ENCODE measurements at regions not wholly inside any gene's neighbourhood (a gene's known extent, or its start where the extent isn't known, plus 50 kb on each side); places are given as distances from the start of the nearest gene placed in this dataset.

DNA sequence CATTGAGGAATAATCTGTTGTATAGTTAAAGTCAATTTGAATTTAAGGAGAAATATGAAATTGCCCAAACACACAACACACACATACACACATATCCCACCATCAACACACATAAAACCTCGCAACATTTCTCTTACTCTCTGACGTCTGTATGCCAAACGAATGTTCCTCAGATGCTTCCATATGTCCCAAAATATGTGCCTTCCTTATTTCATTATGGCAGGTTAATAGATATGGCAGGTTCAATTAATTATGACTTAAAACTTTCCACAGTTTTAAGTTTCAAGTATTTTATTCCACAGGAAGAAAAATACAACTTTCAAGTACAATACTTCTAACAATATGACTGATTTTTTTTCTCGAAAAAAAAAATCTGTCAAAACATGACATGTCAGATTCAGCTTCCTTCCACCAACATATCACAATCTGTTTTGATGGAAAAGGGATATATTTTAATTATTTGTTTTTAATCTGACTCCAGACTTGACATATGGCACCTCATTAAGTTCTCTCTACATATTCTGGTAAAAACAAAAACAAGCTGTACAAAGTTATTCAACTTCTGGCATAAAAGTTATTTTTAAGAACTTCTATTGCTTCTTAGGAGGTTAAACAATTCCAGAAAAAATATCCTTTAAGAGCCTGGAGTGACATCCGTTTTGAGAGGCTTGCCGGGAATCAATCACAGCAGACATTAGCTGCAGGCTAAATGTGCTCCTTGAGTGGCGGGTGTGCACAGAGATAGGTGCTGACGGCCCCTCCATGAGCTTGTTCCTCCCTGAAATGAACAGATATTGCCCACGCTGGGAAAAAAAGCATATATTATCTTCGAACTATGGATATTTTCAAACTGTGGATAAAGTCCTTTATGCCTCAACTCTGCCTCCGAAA lies 812.7 kb downstream of the DCDC2C start:
- DNase-seq = no peak

DNA sequence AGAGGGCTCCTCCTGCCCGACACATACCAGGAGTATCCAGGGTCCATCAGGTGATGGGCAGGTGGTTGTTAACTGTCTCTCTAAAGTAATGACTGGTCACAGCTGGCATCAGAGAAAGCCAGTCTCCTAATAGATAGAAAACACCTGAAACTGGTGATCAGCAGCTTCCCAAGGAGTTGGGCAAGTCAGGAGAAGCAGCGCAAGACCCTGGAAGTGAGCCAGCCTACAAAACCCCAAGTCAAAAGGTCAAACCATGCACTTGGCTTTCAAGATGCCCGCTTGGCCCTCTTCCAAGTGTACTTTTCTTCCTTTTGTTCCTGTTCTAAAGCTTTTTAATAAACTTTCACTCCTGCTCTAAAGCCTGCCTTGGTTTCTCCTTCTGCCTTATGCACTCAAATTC lies 815.2 kb downstream of the DCDC2C start:
- DNase-seq = no peak

DNA sequence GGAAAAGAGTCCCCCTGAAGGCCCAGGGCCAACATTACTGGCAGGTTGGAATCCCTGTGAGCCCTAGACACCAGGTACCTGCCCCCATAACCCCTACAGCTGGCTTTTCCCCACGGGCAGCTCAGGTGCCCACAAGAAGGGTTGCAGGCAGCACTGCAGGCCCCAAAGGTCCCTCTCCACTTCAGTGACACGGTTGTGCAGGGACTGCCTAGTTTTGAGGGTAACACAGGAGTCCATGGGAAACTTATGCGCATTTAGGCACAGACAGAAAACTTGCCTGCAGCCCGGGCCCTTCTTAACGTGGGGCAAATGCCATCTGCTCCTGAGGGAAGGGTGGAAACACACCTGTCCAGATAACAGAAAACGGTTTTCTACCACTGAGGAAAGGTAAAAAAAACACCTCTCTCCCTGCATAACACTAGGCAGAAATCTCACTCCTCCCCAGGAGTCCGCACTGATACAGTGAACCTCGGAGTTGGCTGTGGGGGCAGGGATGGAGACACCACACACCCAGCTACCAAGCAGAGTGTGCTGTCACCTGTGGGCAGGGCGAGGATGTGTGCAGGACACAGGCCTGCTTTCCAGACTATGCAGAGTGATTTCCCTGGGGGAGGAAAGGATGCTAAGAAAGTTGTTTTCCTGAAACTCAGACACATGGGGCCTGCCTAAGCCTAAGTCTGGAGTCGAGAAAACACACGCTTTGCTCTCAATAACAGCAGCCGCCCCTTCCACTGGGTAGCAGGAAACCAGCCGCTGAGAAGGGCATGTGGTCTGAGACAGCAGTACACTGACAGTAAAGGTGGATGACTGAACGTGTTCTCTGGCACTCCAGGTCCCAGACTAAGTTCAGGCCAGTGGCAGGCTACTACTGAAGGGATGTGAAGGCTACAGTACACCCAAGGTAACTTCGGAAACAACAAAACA lies 819.4 kb downstream of the DCDC2C start:
- DNase-seq = no peak

- DNase-seq = no peak
These were observed 824.0 kb downstream of the DCDC2C start for GRCh38 chr2:4527416-4527815.

- DNase-seq = no peak
These were observed 824.9 kb downstream of the DCDC2C start for GRCh38 chr2:4528246-4528645.

DNA sequence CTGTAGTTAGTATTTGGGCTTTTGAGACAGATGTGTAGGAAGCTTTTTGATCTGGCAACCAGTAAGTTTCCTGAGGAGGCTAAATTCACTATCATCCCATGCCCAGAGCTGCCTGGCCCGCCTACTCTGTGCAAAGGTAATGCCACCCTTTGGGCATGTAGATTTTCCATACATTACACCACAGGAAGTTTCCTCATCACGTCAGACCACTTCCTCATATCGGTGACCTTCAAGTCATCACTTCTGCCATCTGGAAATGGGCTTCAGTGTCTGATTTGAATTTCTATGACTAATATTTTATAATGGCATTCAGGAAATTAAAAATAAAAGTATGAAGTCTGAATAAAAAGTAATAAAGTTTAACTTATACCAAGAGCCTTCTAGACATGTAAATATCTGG lies 825.4 kb downstream of the DCDC2C start:
- DNase-seq = no peak

DNA sequence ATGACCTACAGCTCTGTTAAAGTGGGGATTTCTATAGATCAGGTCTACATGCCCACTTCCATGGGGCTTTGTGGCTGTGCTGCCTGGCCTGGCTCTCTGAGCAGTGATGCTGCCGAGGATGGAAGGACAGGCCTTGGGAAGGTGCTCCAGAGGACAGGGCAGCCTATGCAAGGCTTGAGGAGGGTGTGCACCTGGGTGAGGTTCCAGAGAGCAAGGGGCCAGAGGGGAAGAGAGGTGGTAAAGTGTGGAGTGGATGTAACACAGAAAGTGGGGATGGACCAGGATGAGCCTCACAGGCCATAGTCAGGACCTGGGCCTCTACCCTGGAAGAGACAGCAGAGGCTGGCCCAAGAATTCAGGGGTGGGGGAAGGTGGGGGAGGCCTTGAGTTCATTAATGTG lies 826.4 kb downstream of the DCDC2C start:
- DNase-seq = no peak

DNA sequence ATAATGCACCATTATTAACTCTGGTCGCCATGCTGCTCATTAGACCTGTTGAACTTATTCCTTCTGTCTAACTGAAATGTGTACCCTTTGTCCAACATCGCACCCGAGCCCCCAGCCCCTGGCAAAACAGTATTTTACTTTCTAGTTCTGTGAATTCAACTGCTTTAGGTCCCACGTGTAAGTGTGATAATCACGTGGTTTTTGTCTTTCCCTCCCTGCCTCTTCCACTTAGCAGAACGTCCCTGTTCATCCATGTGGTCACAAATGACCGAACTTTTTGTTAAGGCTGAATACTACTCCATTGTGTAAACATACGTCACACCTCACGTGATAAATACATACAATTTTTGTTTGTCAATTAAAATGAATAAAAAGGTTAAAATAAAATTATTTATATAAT lies 826.9 kb downstream of the DCDC2C start:
- no peak for DNase-seq

DNA sequence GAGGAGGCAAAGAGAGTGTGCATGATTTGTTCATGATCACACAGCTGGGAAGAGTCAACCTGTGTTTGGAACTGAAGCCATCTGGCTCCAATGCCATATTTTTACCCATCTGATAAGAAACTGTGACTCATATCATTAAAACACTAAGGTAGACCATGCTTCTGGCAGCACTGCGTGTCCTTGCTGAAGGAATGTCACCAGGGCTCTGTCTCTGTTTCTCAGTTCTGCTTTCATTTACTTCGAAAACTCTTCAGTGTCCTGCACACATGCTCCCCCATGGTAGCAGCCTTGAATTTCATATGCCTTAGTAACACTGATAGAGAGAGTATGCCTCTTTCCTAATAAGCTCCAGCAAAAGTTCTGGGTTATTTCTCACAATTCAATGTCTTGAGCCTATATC lies 830.4 kb downstream of the DCDC2C start:
- DNase-seq = no peak

DNA sequence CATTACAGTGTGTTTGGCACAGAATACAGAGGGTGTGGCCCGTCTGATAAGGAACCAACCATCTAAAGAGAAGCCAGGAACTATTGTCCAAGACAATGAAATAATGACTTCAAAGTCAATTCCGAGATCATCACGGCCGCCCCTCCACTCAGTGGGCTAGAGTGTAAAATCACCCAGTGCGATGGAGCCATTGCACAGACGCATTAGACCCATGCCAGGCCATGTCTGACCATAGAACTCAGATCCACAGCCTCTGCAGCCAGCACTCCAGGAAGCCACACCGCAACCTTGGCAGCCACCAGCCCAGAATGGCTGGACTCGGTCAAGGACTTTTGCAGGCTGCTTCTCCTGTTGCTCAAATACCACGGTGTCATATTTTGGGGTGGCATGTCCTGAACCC lies 835.7 kb downstream of the DCDC2C start:
- peak; percentile 14 for DNase-seq

DNA sequence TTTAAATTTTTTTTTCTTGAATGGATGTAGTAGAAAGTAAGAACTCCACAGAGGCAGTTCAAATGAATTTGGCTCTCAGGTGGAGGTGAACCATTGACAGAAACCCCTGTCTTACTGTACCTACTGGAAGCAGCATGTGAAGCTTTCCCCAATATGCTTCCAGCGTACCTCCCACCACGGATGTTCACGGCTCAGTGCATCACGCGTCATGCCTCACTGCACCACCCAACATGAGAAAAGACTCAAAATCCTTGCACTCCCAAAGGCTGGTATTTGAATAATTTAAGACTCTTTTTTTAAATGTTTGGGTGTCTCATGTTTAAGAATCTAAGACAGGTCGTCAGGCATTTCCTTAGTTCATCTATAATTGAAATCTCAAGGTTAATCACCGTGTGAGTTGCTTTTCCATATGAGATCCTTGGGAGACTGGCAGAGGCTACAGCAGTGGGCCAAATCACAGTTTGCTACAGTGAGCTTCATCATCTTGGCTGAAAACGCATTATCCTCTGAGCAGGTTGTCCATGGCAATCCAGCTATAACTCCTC lies 846.4 kb downstream of the DCDC2C start:
- no peak for DNase-seq

- DNase-seq = no peak
These were observed 848.5 kb downstream of the DCDC2C start for GRCh38 chr2:4551691-4552474.

DNA sequence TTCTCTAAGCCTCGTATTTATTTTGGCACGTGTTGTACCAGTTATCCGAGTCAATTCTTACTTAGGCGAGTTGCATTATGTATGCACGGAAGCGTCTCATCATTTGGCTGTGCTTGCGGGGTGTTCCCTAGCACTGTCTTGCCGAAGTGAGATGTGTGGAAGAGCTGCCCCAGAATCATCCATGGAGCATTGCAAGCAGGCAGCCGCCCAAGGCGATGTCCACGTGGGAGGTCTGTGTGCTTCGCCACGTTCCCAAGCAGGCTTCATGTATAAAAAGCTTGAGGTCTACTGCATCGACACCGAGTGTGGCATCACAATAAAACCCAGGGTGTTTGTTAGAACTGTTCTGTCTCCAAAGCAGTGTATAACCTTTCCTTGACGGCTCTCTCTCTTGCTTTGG lies 849.9 kb downstream of the DCDC2C start:
- no peak for DNase-seq

DNA sequence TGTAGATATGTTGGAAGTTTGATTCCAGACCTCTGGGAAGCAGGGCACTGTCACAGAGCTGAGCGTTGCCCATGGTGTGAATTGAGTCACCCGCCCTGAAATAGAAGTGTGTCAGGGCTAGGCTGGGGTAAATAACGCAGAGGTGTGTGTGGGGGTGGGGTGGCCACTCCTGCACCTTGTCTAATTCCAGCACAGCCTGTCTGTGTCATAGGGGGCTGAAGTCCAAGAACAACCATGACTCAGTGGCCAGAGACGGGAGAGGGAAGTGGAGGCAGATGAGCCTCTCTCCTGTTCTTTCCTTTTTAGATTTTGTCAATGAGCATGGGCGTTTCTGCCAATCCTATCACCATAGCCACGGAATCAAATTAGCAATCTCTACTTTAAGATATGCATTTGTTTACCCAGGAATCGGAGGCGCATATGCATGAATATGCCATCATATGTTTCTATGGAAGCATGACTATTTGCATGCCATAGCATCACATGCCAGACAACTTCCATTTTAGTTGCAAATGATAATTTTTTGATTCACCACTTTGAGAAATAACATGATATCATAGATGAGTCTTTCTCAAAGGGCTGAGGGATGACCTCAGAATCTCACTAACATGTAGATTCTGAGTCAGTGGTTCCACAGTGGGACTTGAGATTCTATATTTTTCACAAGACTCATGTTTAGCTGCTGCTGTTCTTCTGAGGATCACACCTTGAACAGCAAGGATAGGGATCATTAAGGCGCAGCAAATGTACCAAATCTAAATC lies 852.9 kb downstream of the DCDC2C start:
- DNase-seq = no peak

- no peak for DNase-seq
These were observed 857.8 kb downstream of the DCDC2C start for GRCh38 chr2:4561196-4561595.

DNA sequence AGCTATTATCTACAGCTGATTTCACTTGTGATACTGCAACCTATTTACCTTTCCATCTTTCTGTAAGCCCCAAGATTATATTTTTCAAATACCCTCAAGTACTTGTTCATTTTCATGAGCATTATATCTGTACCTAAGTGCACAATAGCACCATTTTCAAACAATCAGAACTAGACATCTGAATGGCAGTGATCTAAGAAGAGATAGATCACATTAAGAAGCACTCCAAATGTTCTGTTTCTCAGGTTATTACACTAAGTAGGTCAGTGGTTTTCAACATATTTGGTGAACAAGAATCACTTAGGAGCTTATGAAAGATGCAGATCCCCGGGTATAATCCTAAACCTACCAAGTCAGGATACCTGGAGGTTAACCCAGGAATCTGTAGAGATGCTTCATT lies 872.7 kb downstream of the DCDC2C start:
- no peak for DNase-seq

DNA sequence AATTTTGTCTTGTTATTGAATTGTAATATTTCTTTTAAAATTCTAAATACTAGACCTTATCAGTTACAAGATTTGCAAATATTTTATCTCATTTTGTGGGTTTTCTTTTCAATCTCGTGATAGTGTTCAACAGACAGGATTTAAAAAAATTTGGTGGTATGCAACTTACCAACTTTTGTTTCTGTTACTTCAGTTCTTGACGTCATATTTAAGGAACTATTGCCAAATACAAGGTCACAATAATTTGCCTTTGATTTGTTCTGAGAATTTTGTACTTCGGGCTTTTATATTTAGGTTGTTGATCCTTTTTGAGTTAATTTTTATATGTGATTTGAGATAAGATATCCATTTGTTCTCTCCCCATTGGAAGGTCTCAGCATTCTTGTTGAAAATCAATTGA lies 876.6 kb downstream of the DCDC2C start:
- DNase-seq = no peak

GRCh38 chr2:4585057-4585635 lies 881.8 kb downstream of the DCDC2C start:
- DNase-seq = no peak

GRCh38 chr2:4588606-4589005 lies 885.2 kb downstream of the DCDC2C start:
- no peak for DNase-seq

GRCh38 chr2:4591261-4591660 lies 887.9 kb downstream of the DCDC2C start:
- DNase-seq = no peak

DNA sequence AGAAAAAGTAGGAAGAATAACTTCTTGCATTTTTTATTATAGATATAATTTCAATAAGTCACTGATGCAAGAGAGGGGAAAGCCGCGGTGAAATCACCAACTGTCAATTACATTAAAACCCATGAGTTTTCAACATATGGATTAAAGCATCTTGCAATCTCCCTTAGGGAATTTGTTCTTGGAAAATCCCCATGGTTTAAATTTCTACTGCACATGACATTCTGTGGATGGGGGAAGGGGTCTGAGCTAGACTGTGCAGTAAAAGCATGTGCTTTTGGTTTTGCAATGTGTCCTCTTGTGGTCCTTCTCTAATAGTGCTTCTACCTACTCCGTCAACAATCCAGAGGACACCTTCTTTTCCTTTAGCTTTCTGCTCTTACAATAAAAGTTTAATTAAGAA lies 894.0 kb downstream of the DCDC2C start:
- DNase-seq = no peak

- no peak for DNase-seq
These were observed 901.4 kb downstream of the DCDC2C start for GRCh38 chr2:4604767-4605166.
